ENCODE measurements at regions not wholly inside any gene's neighbourhood (a gene's known extent, or its start where the extent isn't known, plus 50 kb on each side); places are given as distances from the start of the nearest gene placed in this dataset.

- Histone ChIP-seq H3K4me3 (ENCODE audit: control insufficient read depth in 1 of 7, extremely low read depth in 1 of 7, insufficient read depth in 4 of 7, low read depth in 2 of 7, low read length in 6 of 7) (no peak overlapping the region), H3K27ac (ENCODE audit: insufficient read depth in 1 of 2, low read depth in 1 of 2, low read length in 2 of 2, poor library complexity in 1 of 2, severe bottlenecking in 2 of 2) (no peak overlapping the region), H3K9me3 (ENCODE audit: control extremely low read depth in 1 of 5, control insufficient read depth in 4 of 5, insufficient read depth in 2 of 5, low read depth in 1 of 5, low read length in 4 of 5) (no peaks in the 10 kb centered on the region), H3K4me1 (ENCODE audit: control extremely low read depth in 1 of 4, control insufficient read depth in 4 of 4, insufficient read depth in 4 of 4, low read length in 3 of 4) (no peaks in the 10 kb centered on the region), H3K36me3 (ENCODE audit: control insufficient read depth in 4 of 4, insufficient read depth in 4 of 4, low read length in 3 of 4) (no peaks in the 10 kb centered on the region), H3K27me3 (replicated peaks in 2 of 5; ENCODE audit: control insufficient read depth in 4 of 5, insufficient read depth in 5 of 5, low read length in 4 of 5) (no peaks in the 10 kb centered on the region)
- ChIA-PET POLR2A (no interaction called here), CTCF (no interaction called here)
- WGBS (ENCODE audit: insufficient coverage): 98% methylated on average over 11 of the region's 13 CpGs
- DNase-seq: no peak
These were observed 567.3 kb downstream of the SLC16A7 start for GRCh38 chr12:60162988-60163720.

- Histone ChIP-seq H3K4me3 (ENCODE audit: control insufficient read depth in 1 of 7, extremely low read depth in 1 of 7, insufficient read depth in 4 of 7, low read depth in 2 of 7, low read length in 6 of 7) (no peak overlapping the region), H3K9me3 (ENCODE audit: control extremely low read depth in 1 of 5, control insufficient read depth in 4 of 5, insufficient read depth in 2 of 5, low read depth in 1 of 5, low read length in 4 of 5) (no peaks in the 10 kb centered on the region), H3K36me3 (ENCODE audit: control insufficient read depth in 4 of 4, insufficient read depth in 4 of 4, low read length in 3 of 4) (no peaks in the 10 kb centered on the region), H3K27ac (ENCODE audit: insufficient read depth in 1 of 2, low read depth in 1 of 2, low read length in 2 of 2, poor library complexity in 1 of 2, severe bottlenecking in 2 of 2) (no peak overlapping the region), H3K4me1 (ENCODE audit: control extremely low read depth in 1 of 4, control insufficient read depth in 4 of 4, insufficient read depth in 4 of 4, low read length in 3 of 4) (no peaks in the 10 kb centered on the region), H3K27me3 (replicated peaks in 2 of 5; ENCODE audit: control insufficient read depth in 4 of 5, insufficient read depth in 5 of 5, low read length in 4 of 5) (no peaks in the 10 kb centered on the region)
- WGBS (ENCODE audit: insufficient coverage): 100% methylated on average over 2 of the region's 2 CpGs
- no peak for DNase-seq
- POLR2A ChIA-PET: no interaction called here
- CTCF ChIA-PET: interaction anchor here (0.7 kb wide), 1 partner anchor 746 kb away, joined by 3 read pairs; no protein-coding TSS in a partner anchor
These were observed 570.0 kb downstream of the SLC16A7 start for GRCh38 chr12:60165781-60166180.

- no peak overlapping the region for H3K27ac ChIP-seq (ENCODE audit: insufficient read depth in 1 of 2, low read depth in 1 of 2, low read length in 2 of 2, poor library complexity in 1 of 2, severe bottlenecking in 2 of 2)
- CTCF ChIA-PET: interaction anchor here (0.6 kb wide), 1 partner anchor 44 kb away, joined by 3 read pairs; no protein-coding TSS in a partner anchor
- no peaks in the 10 kb centered on the region for H3K36me3 ChIP-seq (ENCODE audit: control insufficient read depth in 4 of 4, insufficient read depth in 4 of 4, low read length in 3 of 4)
- H3K27me3 ChIP-seq (replicated peaks in 2 of 5; ENCODE audit: control insufficient read depth in 4 of 5, insufficient read depth in 5 of 5, low read length in 4 of 5): no peaks in the 10 kb centered on the region
- DNase-seq: no peak
- POLR2A ChIA-PET: no interaction called here
- H3K9me3 ChIP-seq (ENCODE audit: control extremely low read depth in 1 of 5, control insufficient read depth in 4 of 5, insufficient read depth in 2 of 5, low read depth in 1 of 5, low read length in 4 of 5): no peaks in the 10 kb centered on the region
- no CpG with 5 or more reads among the region's 5 CpGs for WGBS (ENCODE audit: insufficient coverage)
- H3K4me1 ChIP-seq (ENCODE audit: control extremely low read depth in 1 of 4, control insufficient read depth in 4 of 4, insufficient read depth in 4 of 4, low read length in 3 of 4): peaks cover 0 to 3% (median 0%) of the 10 kb centered on the region in 4 experiments
- no peak overlapping the region for H3K4me3 ChIP-seq (ENCODE audit: control insufficient read depth in 1 of 7, extremely low read depth in 1 of 7, insufficient read depth in 4 of 7, low read depth in 2 of 7, low read length in 6 of 7)
These were observed 572.6 kb downstream of the SLC16A7 start for GRCh38 chr12:60168441-60168840.

- no peaks in the 10 kb centered on the region for H3K9me3 ChIP-seq (ENCODE audit: control extremely low read depth in 1 of 5, control insufficient read depth in 4 of 5, insufficient read depth in 2 of 5, low read depth in 1 of 5, low read length in 4 of 5)
- H3K4me1 ChIP-seq (ENCODE audit: control extremely low read depth in 1 of 4, control insufficient read depth in 4 of 4, insufficient read depth in 4 of 4, low read length in 3 of 4): peaks cover 0 to 3% (median 0%) of the 10 kb centered on the region in 4 experiments
- no peak overlapping the region for H3K27ac ChIP-seq (ENCODE audit: insufficient read depth in 1 of 2, low read depth in 1 of 2, low read length in 2 of 2, poor library complexity in 1 of 2, severe bottlenecking in 2 of 2)
- no peaks in the 10 kb centered on the region for H3K36me3 ChIP-seq (ENCODE audit: control insufficient read depth in 4 of 4, insufficient read depth in 4 of 4, low read length in 3 of 4)
- ChIA-PET POLR2A (no interaction called here), CTCF (interaction anchor here (0.7 kb wide), 1 partner anchor 8 kb away, joined by 3 read pairs; no protein-coding TSS in a partner anchor)
- no peak overlapping the region for H3K4me3 ChIP-seq (ENCODE audit: control insufficient read depth in 1 of 7, extremely low read depth in 1 of 7, insufficient read depth in 4 of 7, low read depth in 2 of 7, low read length in 6 of 7)
- no CpG with 5 or more reads among the region's 5 CpGs for WGBS (ENCODE audit: insufficient coverage)
- H3K27me3 ChIP-seq (replicated peaks in 2 of 5; ENCODE audit: control insufficient read depth in 4 of 5, insufficient read depth in 5 of 5, low read length in 4 of 5): no peaks in the 10 kb centered on the region
- DNase-seq: no peak
These were observed 574.1 kb downstream of the SLC16A7 start for GRCh38 chr12:60169904-60170303.

GRCh38 chr12:60172266-60173211, 576.7 kb downstream of the SLC16A7 start:
- no peak overlapping the region for H3K27ac ChIP-seq (ENCODE audit: insufficient read depth in 1 of 2, low read depth in 1 of 2, low read length in 2 of 2, poor library complexity in 1 of 2, severe bottlenecking in 2 of 2)
- no peak for DNase-seq
- peaks cover 0 to 3% (median 0%) of the 10 kb centered on the region in 4 experiments for H3K4me1 ChIP-seq (ENCODE audit: control extremely low read depth in 1 of 4, control insufficient read depth in 4 of 4, insufficient read depth in 4 of 4, low read length in 3 of 4)
- H3K36me3 ChIP-seq (ENCODE audit: control insufficient read depth in 4 of 4, insufficient read depth in 4 of 4, low read length in 3 of 4): no peaks in the 10 kb centered on the region
- WGBS (ENCODE audit: insufficient coverage): 82% methylated on average over 1 of the region's 8 CpGs
- H3K4me3 ChIP-seq (ENCODE audit: control insufficient read depth in 1 of 7, extremely low read depth in 1 of 7, insufficient read depth in 4 of 7, low read depth in 2 of 7, low read length in 6 of 7): no peak overlapping the region
- no peaks in the 10 kb centered on the region for H3K9me3 ChIP-seq (ENCODE audit: control extremely low read depth in 1 of 5, control insufficient read depth in 4 of 5, insufficient read depth in 2 of 5, low read depth in 1 of 5, low read length in 4 of 5)
- ChIA-PET POLR2A (no interaction called here), CTCF (interaction anchor here (1.0 kb wide), 1 partner anchor 65 kb away, joined by 3 read pairs; no protein-coding TSS in a partner anchor)
- H3K27me3 ChIP-seq (replicated peaks in 2 of 5; ENCODE audit: control insufficient read depth in 4 of 5, insufficient read depth in 5 of 5, low read length in 4 of 5): no peaks in the 10 kb centered on the region

GRCh38 chr12:60173224-60174170, 577.7 kb downstream of the SLC16A7 start:
- 97% methylated on average over 5 of the region's 9 CpGs for WGBS (ENCODE audit: insufficient coverage)
- ChIA-PET POLR2A (no interaction called here), CTCF (interaction anchor here (1.0 kb wide), 1 partner anchor 66 kb away, joined by 3 read pairs; no protein-coding TSS in a partner anchor)

More at GRCh38 chr12:60173224-60174170, 577.7 kb downstream of the SLC16A7 start:
- Histone ChIP-seq H3K27me3 (replicated peaks in 2 of 5; ENCODE audit: control insufficient read depth in 4 of 5, insufficient read depth in 5 of 5, low read length in 4 of 5) (no peaks in the 10 kb centered on the region), H3K27ac (ENCODE audit: insufficient read depth in 1 of 2, low read depth in 1 of 2, low read length in 2 of 2, poor library complexity in 1 of 2, severe bottlenecking in 2 of 2) (no peak overlapping the region), H3K4me3 (ENCODE audit: control insufficient read depth in 1 of 7, extremely low read depth in 1 of 7, insufficient read depth in 4 of 7, low read depth in 2 of 7, low read length in 6 of 7) (no peak overlapping the region), H3K4me1 (ENCODE audit: control extremely low read depth in 1 of 4, control insufficient read depth in 4 of 4, insufficient read depth in 4 of 4, low read length in 3 of 4) (peaks cover 0 to 3% (median 0%) of the 10 kb centered on the region in 4 experiments), H3K36me3 (ENCODE audit: control insufficient read depth in 4 of 4, insufficient read depth in 4 of 4, low read length in 3 of 4) (no peaks in the 10 kb centered on the region), H3K9me3 (ENCODE audit: control extremely low read depth in 1 of 5, control insufficient read depth in 4 of 5, insufficient read depth in 2 of 5, low read depth in 1 of 5, low read length in 4 of 5) (no peaks in the 10 kb centered on the region)
- DNase-seq: peak in 1 of 3 donors; percentile 5

Data from common myeloid progenitor, CD34-positive (primary cell).